ENCODE measurements at regions not wholly inside any gene's neighbourhood (a gene's known extent, or its start where the extent isn't known, plus 50 kb on each side); places are given as distances from the start of the nearest gene placed in this dataset.

DNA sequence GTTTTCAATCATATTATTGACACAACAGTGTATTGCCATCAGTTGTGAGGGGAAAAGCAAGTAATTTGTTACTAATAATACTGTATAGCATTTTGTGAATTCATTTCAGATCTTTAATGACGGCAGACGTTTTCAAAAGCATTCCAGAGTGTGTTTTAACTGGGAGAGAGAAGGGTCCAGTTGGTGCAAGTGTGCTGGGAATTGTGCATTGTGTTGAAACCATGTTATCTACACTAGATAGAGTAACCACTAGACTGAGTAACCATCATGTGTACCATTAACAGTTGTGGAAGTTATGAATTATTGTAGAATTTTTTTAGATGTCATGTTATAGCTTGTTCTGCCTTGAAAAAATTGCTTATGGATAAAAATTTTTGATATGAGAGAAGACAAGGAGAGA, 104.5 kb upstream of the VEGFC start:
- no peak overlapping the region for H3K27ac ChIP-seq
- no peak for DNase-seq (ENCODE audit: low read depth, low spot score)

DNA sequence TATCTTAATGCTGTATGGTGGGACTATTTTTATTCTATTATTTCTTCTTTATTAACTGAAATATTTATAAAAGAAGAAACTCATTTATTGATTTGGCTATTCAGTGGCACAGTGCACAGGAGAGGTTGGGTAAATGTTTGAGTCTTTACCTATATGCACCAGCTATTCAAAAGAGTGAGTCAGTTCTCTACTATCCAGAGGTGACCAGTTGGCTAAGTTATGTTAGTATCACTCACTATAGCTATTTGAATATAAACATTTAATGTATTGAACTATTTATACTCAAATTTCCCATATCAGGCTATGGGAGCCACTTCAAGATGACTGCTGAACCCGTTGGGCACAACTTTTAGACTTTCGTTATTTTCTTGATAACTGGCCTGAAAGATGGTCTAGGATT, 106.1 kb upstream of the VEGFC start:
- H3K27ac ChIP-seq, result peak overlapping the region; percentile 19
- no peak for DNase-seq (ENCODE audit: low read depth, low spot score)

DNA sequence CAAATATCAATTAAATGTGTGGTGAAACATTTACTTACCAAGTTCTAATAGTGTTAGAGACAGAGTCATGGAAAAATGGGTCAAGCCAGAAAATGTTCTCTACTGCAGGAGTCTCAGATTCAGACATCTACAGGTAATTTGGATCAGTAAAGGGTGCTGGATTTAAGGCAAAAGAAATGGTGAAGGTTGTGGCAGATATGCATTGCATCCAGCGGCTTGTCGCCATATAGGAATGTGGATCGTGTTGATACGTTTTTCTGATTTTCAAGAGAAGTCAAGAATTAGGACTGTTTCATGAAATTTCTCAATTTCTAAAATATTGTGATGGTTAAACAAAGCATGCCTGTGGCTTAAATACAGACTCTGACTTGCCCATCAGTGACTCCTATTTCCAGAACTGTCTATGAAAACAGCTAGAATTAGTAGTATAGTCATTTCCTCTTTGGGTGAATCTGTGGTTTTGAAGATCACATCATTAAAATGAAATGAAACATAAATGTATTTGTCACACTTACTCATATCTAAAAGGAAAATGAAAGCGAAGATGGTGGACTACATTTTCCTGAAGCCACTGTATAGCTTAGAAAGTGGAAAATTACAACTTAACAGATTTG, 110.1 kb upstream of the VEGFC start:
- H3K27ac ChIP-seq, result peak overlapping the region; percentile 91
- peak; percentile 68 for DNase-seq (ENCODE audit: low read depth, low spot score)

DNA sequence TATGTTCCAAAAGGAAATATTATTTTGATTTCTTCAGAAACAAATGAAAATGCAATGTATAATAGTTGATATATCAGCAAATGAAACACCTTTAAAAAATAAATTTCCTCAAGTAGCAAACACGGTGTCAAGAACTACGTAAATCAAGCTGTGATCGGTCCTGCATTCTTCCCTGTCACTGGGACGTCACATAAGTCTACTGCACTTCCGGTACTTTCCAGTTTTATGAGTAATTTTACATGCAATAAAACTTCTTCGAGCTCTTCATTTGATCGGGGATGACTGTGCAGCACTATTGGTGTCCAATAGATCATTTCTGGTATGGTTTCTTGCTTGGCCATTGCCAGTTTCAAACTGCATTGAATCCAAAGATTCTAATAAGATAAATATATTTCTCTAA, 114.0 kb upstream of the VEGFC start:
- H3K27ac ChIP-seq, result peak overlapping the region; percentile 11
- no peak for DNase-seq (ENCODE audit: low read depth, low spot score)

DNA sequence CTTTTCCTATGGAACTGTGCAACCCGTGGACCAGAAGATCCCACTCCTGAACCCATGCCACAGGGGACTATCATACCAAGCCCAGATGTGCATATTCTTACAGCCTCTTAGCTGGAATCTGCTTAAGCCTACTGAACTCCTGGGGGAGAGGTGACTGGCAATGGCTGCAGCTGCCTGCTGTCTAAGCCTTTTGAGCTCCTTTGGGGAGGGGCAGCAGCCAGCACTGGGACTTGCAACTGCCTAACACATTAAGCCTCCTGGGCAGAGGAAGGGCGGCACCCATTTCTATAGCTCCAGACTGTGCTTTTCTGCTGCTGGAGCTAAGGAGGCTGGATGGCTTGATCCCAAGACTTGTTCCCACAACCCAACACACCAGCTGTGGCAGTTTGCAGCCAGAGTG, 117.9 kb upstream of the VEGFC start:
- no peak overlapping the region for H3K27ac ChIP-seq
- no peak for DNase-seq (ENCODE audit: low read depth, low spot score)

DNA sequence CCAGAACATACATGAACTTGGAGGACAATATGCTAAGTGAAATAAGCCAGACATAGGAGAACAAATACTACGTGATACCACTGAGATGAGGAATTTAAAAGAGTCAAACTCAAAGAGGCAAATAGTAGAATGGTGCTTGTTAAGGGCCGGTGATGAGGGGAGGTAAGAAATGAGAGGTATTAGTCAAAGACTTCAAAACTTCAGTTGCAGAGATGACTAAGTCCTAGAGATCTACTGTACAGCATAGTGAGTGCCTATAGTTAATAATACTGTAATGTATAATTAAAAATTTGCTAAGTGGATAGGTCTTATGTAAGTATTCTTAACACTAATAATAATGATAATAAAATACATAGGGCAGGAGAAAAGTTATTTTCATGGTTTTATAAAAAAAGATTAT, 126.9 kb upstream of the VEGFC start:
- DNase-seq (ENCODE audit: low read depth, low spot score), result no peak
- no peak overlapping the region for H3K27ac ChIP-seq

DNA sequence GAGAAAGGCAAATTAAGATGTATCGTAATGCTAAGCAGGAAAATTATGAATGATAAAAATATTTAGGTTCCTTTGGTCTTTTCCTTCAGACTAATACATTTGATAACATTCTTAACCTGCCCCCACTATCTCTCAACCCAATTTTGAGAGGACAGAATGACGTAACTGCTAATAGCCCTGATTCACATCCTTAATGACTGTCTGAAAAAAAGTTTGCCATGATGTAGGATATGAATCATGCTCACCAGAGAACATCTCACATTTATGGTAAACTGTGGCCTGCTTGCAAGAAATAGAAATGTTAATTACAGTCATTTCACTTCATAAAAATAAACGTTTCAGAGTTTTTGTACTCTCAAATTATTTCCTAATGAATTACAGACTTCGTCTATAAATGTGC, 128.0 kb upstream of the VEGFC start:
- DNase-seq (ENCODE audit: low read depth, low spot score), result no peak
- peak overlapping the region; percentile 56 for H3K27ac ChIP-seq

DNA sequence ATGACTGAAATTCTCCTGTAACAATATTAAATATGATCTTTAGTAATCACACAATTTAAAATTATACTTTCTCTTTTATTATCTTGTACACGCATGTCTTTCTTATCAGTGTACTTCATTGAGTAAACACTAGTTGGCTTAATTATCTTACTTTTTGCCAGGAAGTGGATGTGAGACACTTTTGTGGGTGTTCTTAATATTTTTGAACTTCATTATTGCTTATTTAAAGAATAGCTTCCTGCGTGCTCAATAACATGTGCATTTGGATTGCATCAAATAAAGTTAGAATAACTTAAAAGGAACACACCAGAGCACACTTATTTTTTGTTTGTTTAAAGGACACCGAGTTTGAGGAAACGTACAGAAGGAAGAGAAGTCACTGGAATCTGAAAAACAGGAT, 128.5 kb upstream of the VEGFC start:
- DNase-seq (ENCODE audit: low read depth, low spot score), result no peak
- H3K27ac ChIP-seq, result peak overlapping the region; percentile 56

DNA sequence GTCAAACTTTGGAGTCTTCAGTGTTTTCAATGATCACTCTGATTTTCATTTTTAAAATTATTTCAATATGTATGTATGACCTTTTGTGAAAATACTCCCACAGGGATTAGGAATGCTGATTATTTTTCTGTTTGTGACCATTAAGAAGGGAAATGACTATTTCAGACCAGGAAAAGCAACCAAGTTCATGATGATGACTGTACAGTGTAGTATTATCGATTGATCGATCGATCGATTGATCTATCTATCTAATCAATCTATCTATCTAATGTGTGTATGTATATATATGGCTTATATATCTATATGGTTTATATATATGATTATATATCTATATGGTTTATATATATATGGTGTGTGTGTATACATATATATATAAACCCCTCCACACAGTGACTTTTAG, 131.5 kb upstream of the VEGFC start:
- no peak for DNase-seq (ENCODE audit: low read depth, low spot score)
- no peak overlapping the region for H3K27ac ChIP-seq

DNA sequence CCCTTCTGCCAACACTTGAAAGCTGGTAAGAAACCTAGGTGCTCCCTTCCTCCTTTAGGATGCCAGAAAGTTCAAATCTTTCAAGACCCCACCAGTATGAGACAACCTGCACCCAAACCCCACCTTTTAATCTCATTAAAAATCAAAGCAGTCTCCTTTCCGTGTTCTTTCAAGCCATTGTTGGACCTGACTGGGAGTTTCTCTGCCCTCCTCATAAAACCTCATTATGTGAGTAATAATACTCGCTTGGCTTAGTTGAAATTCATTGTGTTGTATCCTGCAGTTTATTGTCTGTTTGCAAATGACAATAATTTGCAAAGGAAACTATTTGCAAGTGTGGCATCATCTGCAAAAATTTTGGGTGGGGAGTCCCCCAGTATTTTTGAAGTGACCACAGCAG, 133.2 kb upstream of the VEGFC start:
- DNase-seq (ENCODE audit: low read depth, low spot score), result no peak
- no peak overlapping the region for H3K27ac ChIP-seq

DNA sequence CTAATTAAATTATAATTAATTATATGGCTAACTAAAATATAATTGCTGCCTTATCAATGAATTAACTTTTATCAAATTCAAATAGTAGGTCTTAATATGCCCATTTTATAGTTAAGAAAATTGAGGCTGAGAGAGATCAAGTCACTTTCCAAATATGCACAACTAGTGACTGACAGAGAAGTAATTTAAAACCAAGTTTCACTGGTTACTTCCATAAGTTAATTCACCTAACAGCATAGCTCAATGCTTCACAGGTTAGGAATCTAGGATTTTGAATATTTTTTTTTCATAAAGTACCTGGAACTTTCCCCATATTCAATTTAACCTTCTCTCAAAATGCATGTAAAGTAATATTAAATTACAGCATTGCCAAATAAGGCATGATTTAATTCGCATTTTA, 134.4 kb upstream of the VEGFC start:
- H3K27ac ChIP-seq, result no peak overlapping the region
- no peak for DNase-seq (ENCODE audit: low read depth, low spot score)

DNA sequence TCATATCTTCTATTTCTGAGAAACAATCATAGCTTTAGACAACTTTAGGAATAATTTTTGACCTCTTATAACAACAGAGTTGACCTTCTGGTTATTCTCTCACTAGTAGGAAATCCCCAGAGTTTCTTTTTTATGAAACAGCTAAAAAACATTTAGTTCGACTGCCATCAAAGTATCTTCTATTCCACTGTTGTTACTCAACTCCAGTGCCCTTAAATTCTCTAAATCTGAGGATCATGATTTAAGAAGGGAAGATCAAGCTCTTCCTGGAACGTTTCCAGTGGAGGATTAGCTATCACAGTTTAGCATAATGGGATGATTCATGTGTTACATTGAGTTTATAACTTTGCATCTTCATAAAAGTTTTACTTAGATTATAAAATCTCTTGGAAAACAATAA, 134.9 kb upstream of the VEGFC start:
- H3K27ac ChIP-seq, result no peak overlapping the region
- peak; percentile 33 for DNase-seq (ENCODE audit: low read depth, low spot score)

DNA sequence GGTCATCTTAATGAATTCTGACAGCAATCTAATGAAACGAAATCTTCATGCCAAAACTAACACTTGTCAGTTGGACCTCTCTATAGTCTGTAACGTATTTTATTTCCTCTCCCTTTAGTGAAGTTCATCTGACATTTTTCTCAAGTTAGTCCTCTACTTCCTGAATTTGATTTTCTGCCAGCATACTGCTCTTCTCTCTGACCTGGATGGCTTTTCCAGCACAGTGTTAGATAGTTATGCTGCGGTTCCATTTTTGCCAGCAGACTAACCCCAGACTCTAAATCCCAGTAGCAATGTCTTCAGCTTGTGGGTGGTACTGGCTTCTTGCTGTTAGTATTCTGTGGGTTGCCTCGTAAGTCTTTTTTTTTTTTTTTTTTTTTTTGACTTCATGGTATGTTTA, 146.7 kb upstream of the VEGFC start:
- H3K27ac ChIP-seq, result no peak overlapping the region
- no peak for DNase-seq (ENCODE audit: low read depth, low spot score)

DNA sequence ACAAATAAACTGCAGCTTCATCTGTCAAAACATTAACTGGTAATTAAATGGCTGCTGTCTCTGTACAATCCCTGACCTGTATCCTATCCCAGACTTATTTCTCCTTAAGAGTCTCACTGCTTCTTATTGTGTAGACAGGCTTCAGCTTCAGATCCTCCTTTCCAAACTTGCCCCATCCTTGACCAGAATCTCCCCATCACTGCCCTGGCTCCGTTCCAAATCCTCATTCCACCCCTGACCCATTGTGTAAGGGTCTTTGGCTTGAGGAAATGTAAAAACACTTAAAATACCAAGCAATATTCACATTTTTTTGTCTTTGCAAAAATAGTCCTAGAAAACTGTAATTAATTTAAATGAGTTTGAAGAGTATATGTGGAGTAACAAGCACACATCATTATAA, 152.6 kb upstream of the VEGFC start:
- DNase-seq (ENCODE audit: low read depth, low spot score), result no peak

DNA sequence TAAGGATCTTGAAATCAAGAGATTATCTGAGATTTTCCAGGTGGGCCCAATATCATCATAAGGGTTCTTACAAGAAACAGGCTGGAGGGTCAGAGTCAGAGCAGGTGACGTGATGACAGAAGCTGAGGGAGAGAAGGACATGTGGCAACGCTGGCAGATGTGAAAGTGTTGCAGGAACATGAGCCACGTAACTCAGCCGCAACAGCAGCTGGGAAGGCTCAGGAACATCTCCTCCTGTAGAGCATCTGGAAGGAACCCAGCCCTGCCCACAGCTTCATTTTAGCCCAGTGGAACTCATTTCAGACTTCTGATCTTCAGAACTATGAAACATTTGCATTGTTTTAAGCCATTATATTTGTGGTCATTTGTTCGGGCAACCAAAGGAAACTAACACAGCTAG, 156.3 kb upstream of the VEGFC start:
- DNase-seq (ENCODE audit: low read depth, low spot score), result no peak
- no peak overlapping the region for H3K27ac ChIP-seq

More for the DNA sequence above, 152.6 kb upstream of the VEGFC start:
- H3K27ac ChIP-seq, result no peak overlapping the region

DNA sequence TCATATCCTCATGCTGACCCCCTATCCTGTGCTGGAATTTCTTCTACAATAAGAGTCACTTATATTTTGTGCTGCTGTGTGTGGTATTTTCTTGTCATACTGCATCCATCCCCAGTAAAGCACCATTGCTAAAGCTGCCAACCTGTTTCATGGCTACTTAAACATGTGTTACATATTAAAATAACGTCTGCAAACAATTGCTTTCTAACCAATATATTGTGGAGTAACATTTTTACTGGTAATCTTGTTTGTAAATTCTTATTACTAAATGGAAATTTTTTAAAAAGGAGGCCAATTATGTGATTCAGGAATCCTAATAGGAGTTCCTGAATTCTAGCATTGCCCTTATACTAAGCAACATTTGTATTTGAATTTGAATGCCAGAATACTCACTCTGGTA, 160.3 kb upstream of the VEGFC start:
- no peak overlapping the region for H3K27ac ChIP-seq
- DNase-seq (ENCODE audit: low read depth, low spot score), result no peak

DNA sequence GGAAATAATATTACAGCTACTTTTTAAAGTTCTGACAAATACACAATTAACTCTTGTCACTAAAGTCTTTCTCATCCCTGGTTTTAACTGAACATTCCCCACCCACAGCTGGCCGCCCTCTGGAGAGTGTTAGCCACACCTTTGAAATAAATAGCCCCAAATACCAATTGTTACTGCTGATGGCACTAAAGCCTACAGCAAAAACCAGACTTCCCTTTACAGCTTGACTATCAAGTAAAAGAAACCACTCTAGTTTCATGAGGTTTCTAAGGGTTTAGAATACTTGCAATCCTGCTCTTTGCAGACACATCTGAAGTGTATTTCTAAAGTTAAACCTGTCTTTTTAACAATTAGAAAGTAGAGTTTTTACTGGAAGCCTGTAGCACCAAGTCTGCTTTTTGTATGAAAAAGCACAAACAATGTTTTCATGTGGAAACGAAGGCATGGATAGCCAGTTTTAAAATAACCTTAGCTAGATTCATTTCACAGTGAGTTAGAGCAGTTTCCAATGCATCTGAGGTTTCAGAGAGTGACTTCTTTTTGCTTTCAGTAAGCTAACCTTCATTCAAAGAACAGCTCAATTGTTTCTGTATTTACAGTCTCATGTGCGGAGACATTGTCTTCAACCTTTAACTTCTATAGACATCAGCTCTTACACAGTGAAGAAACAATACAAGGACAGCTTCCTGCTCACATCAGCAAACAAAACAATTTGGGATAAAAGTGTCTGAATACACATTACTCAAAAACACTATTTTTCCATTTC, 164.8 kb upstream of the VEGFC start:
- no peak overlapping the region for H3K27ac ChIP-seq
- DNase-seq (ENCODE audit: low read depth, low spot score), result no peak

DNA sequence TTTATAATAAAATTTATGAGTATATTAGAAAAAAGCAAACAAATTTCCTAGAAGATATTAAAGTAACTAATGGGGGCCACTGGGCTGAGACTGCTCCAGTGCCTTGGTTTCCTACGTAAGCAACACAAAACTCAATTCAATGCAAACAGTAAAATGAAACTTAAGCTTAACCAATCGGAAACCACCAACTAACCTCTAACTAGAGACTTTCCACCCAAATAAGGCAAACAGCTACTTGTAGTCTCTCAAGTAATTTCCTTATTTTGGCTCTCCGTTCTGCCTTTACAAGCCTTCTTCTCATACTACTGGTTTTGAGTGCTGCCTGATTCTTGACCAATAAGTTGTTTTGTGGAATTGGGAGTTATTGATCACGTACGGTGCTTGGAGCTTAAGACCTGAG, 167.3 kb upstream of the VEGFC start:
- no peak overlapping the region for H3K27ac ChIP-seq
- no peak for DNase-seq (ENCODE audit: low read depth, low spot score)

DNA sequence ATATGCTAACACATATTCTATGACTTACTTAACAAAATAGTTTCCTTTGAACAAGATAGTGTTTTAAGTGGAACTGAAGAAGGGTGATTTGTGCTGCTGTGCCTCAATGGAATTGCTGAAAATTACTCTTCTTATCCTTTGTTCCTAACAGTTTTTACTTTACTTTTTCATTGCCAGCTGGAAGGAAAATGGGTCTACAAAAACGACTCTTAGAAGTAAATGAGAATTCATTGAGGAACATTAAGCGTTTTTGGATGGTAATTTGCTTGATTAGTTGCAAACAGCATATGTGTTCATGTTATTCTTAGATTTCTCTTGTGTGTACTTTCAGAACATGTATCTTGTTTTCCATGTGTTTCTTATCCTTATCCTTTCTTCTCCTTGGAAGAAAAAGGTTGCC, 170.4 kb upstream of the VEGFC start:
- no peak for DNase-seq (ENCODE audit: low read depth, low spot score)

DNA sequence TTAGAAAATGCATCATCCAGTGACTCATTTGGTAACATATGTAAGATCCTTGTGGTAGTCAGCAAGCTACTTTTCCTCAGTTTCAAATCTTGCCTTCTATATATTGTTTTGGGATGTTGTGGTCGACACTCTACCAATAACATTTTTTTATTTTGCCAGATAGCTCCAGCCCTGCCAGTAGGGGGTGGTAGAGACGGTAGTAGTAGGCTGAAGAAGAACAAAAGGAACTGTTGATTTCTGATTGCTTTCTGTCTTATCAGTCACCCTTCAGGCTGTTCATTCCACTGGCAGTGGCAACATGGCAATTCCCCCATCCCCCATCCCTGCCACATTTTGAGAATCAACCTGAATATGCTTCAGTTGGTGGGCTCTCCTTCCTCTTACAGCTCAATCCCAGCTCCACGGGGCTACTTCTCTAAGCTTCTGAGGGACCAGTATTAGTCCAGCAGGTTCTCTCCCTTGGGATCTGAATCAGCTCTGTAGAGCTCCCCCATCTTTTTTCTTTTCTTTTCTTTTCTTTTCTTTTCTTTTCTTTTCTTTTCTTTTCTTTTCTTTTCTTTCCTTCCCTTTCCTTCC, 171.5 kb upstream of the VEGFC start:
- H3K27ac ChIP-seq, result no peak overlapping the region
- no peak for DNase-seq (ENCODE audit: low read depth, low spot score)

More for the DNA sequence above, 170.4 kb upstream of the VEGFC start:
- no peak overlapping the region for H3K27ac ChIP-seq

DNA sequence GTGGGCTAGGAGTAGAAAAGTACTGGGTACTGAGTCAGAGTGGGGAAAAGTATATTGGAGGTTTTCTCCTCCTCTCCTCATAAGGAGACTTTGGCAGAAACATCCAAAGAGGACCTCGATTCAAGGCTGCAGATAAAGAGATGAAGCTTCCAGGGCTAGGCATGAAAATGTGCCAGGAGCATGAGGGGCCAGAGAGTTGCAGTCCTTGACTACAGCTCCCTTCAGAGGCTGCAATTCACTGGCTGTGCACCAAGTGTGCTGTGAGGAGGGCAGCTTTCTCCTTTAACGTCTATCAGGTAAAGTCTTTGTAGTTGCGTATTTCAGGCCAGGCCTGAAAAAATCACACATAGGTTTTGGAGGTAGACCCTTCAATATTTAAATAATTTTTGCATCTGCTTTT, 174.9 kb upstream of the VEGFC start:
- no peak overlapping the region for H3K27ac ChIP-seq
- no peak for DNase-seq (ENCODE audit: low read depth, low spot score)

DNA sequence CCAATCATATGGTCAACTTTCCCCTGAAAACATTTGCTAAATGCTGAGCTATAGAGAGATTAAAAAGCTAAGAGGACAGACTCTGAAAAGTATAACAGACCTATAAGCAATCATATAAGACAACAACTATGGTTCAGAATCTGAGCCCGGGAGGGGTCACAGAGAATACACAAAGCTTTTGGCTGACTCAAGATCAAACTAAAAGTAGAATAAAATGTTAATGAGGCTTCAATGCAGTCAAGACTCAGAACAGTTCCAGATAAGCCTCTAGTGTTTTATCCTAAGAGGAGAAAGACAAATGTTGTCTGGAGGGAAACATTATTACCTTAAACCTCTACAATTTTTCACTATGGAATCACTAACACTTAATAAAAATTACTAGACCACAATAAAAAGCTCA, 175.4 kb upstream of the VEGFC start:
- H3K27ac ChIP-seq, result no peak overlapping the region
- no peak for DNase-seq (ENCODE audit: low read depth, low spot score)

Measured in epithelial cell of prostate (primary cell).